ENCODE measurements at regions not wholly inside any gene's neighbourhood (a gene's known extent, or its start where the extent isn't known, plus 50 kb on each side); places are given as distances from the start of the nearest gene placed in this dataset.
A peak's percentile ranks its signal among the peaks of the same experiment; 100 is the strongest.

GRCh38 chr15:57873564-57874209 lies 167.2 kb downstream of the POLR2M start:
- Histone ChIP-seq H3K36me3 (replicated peaks in 1 of 2; ENCODE audit: control insufficient read depth in 1 of 2, insufficient read depth in 2 of 2, low read length in 1 of 2) (no peaks in the 10 kb centered on the region), H3K4me2 (peak overlapping the region; percentile 43), H3K27me3 (ENCODE audit: insufficient read depth) (no peaks in the 10 kb centered on the region), H3K9ac (no peak overlapping the region), H3F3A (replicated peaks; ENCODE audit: insufficient read depth) (peaks cover 19% of the 10 kb centered on the region), H3K79me2 (ENCODE audit: insufficient read depth) (no peaks in the 10 kb centered on the region), H3K9me2 (no peaks in the 10 kb centered on the region), H3K4me3 (ENCODE audit: low read depth in 2 of 2, low read length in 1 of 2) (no peak overlapping the region), H3K4me1 (ENCODE audit: control insufficient read depth in 1 of 2, insufficient read depth in 2 of 2, low read depth in 1 of 2, low read length in 1 of 2) (peaks cover 0 to 7% of the 10 kb centered on the region in 2 experiments; a peak in 2 of 4 replicates), H3K27ac (ENCODE audit: low read depth in 2 of 2, low read length in 1 of 2) (peak overlapping the region in 1 of 2 experiments; percentile 55; a peak in 2 of 4 replicates), H3K9me3 (no peaks in the 10 kb centered on the region), H2AFZ (ENCODE audit: low read depth) (peak overlapping the region; percentile 70; the same call in 1 of the 2 replicates), H4K20me1 (ENCODE audit: insufficient read depth) (no peaks in the 10 kb centered on the region)
- ChIA-PET POLR2A (no interaction called here), CTCF (interaction anchor here (1.1 to 11.5 kb wide), 3 partner anchors 8 to 195 kb away, joined by 4 to 216 read pairs (median 27); partner anchors contain the start of gene ALDH1A2)
- no peak for DNase-seq
- 9% methylated on average over 2 of the region's 2 CpGs for WGBS (ENCODE audit: low lambda C conversion rate)
- TF ChIP-seq ELF1 (IDR thresholded peaks at IDR 0.05) (no peak), RXRA (IDR thresholded peaks at IDR 0.05; ENCODE audit: borderline replicate concordance, low read depth) (no peak), EZH2phosphoT487 (IDR thresholded peaks at IDR 0.05; ENCODE audit: borderline replicate concordance, low read depth) (no peak), REST (IDR thresholded peaks at IDR 0.05; ENCODE audit: low read depth, low read length) (no peak), TAF1 (IDR thresholded peaks at IDR 0.05; ENCODE audit: borderline replicate concordance, low read depth, low read length) (no peak), GATA2 (CRISPR knock-in tag; IDR thresholded peaks at IDR 0.05) (no peak), NRF1 (IDR thresholded peaks at IDR 0.05; ENCODE audit: low read depth, low read length) (no peak), MXI1 (IDR thresholded peaks at IDR 0.05; ENCODE audit: low read depth, low read length) (no peak), USF1 (IDR thresholded peaks at IDR 0.05; ENCODE audit: borderline replicate concordance, low read depth) (no peak), NFIC (IDR thresholded peaks at IDR 0.05; ENCODE audit: borderline replicate concordance) (peak; percentile 30; the same call in 1 of the 2 replicates), FOXJ3 (CRISPR knock-in tag; IDR thresholded peaks at IDR 0.05) (no peak), RAD21 (IDR thresholded peaks at IDR 0.05; ENCODE audit: low read length) (no peak), IRF3 (IDR thresholded peaks at IDR 0.05; ENCODE audit: low read depth, low read length) (no peak), RFX5 (IDR thresholded peaks at IDR 0.05; ENCODE audit: low read length) (no peak), USF2 (IDR thresholded peaks at IDR 0.05; ENCODE audit: borderline replicate concordance, low read depth, low read length) (no peak), ZBTB33 (IDR thresholded peaks at IDR 0.05; ENCODE audit: borderline replicate concordance, low read depth) (no peak), TEAD4 (IDR thresholded peaks at IDR 0.05; ENCODE audit: borderline replicate concordance, insufficient read depth) (peak; percentile 73; the same call in 1 of the 2 replicates), GABPA (IDR thresholded peaks at IDR 0.05; ENCODE audit: low read depth) (no peak), MAX (IDR thresholded peaks at IDR 0.05; ENCODE audit: low read depth) (no peak), PBX3 (IDR thresholded peaks at IDR 0.05) (peak; percentile 35; the same call in 1 of the 2 replicates)

Measured in SK-N-SH (cell line).